Mucosa of descending colon (tissue), 3 donors: ENCODE measurements at regions not wholly inside any gene's neighbourhood (a gene's known extent, or its start where the extent isn't known, plus 50 kb on each side); places are given as distances from the start of the nearest gene placed in this dataset.

ENCODE experiments used
- ATAC-seq: fragments of 200-7000 bp; cut with Tn5 transposase; one replicate; pipeline ENCODE4 v1.9.1; 2020; ENCODE audit warnings: mild to moderate bottlenecking, moderate library complexity
- DNase-seq, 3 donors: peaks; one replicate each; pipeline ENCODE4 v3.0.0-alpha.2; 2020
- H3K36me3 ChIP-seq: fragments of 200-600 bp; one replicate; pipeline ENCODE4 v1.8.0; 2021; ENCODE audit warnings: low read depth, mild to moderate bottlenecking
- H3K4me1 ChIP-seq: fragments of 200-600 bp; one replicate; pipeline ENCODE4 v1.8.0; 2021; ENCODE audit warnings: low read depth, mild to moderate bottlenecking
- H3K4me3 ChIP-seq: fragments of 200-600 bp; one replicate; pipeline ENCODE4 v1.8.0; 2021; ENCODE audit warnings: mild to moderate bottlenecking
- H3K9me3 ChIP-seq: fragments of 200-600 bp; one replicate; pipeline ENCODE4 v1.8.0; 2021; ENCODE audit warnings: mild to moderate bottlenecking
- intact Hi-C, 2 donors: fragments of 100-400 bp; cut with DNase I in 1 of 2; cut with micrococcal nuclease in 1 of 2; formaldehyde crosslinking; loops; one replicate each; pipeline versions ENCODE4 v1.11.0 to v1.11.1; 2022; cut with DNase I, micrococcal nuclease
- TF ChIP-seq, protein P1 (sequence below): fragments of 200-600 bp; IDR thresholded peaks from one replicate; pipeline ENCODE4 v1.8.0; 2022; ENCODE audit warnings: antibody characterized with exemption, mild to moderate bottlenecking
- donor health status: DM: no; HTN: no; CAD: no; lungs with moderate emphysema.
- donor health status: DM: no; HTN: no; CAD: no.
- donor health status: DM: no; HTN: yes; CAD: no.

- intact Hi-C loops: no loop called here
- H3K36me3 ChIP-seq: no peaks in the 10 kb centered on the region
- H3K4me1 ChIP-seq: no peaks in the 10 kb centered on the region
- TF ChIP-seq, protein P1, sequence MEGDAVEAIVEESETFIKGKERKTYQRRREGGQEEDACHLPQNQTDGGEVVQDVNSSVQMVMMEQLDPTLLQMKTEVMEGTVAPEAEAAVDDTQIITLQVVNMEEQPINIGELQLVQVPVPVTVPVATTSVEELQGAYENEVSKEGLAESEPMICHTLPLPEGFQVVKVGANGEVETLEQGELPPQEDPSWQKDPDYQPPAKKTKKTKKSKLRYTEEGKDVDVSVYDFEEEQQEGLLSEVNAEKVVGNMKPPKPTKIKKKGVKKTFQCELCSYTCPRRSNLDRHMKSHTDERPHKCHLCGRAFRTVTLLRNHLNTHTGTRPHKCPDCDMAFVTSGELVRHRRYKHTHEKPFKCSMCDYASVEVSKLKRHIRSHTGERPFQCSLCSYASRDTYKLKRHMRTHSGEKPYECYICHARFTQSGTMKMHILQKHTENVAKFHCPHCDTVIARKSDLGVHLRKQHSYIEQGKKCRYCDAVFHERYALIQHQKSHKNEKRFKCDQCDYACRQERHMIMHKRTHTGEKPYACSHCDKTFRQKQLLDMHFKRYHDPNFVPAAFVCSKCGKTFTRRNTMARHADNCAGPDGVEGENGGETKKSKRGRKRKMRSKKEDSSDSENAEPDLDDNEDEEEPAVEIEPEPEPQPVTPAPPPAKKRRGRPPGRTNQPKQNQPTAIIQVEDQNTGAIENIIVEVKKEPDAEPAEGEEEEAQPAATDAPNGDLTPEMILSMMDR: no peak
- H3K9me3 ChIP-seq: peaks cover 3% of the 10 kb centered on the region
- no peak for ATAC-seq
- no peak for DNase-seq
- no peak overlapping the region for H3K4me3 ChIP-seq
Measured at GRCh38 chr5:103340717-103341388, 82.3 kb downstream of the MACIR start.

- Histone ChIP-seq H3K4me1 (no peaks in the 10 kb centered on the region), H3K9me3 (peaks cover 3% of the 10 kb centered on the region), H3K4me3 (no peak overlapping the region), H3K36me3 (no peaks in the 10 kb centered on the region)
- ATAC-seq (no peak), DNase-seq (no peak)
- TF ChIP-seq, protein P1: no peak
- intact Hi-C loops: no loop called here
Measured at GRCh38 chr5:103340132-103340531, 81.6 kb downstream of the MACIR start.

DNA sequence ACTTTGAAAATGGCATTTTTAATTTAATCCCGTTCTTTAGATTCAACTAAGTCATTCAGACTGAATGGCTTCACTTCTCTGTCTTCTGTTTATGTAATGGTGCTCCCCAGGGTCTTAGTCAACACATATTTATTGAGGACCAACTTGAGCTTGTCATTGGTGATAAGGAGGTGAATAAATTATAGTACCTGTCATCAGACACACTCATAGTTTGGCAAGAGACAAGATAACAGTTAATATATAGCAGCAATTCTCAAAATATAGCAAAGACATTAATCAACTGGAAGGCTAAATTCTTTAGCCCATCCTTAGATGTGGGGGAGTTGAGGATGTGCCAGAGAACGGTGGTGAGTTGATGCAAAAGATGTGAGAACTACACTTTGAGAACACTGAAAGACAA is 78.4 kb downstream of the MACIR start:
- ATAC-seq (no peak), DNase-seq (no peak)
- intact Hi-C loops: no loop called here
- H3K9me3 ChIP-seq: peaks cover 2% of the 10 kb centered on the region
- TF ChIP-seq, protein P1: no peak
- no peak overlapping the region for H3K4me3 ChIP-seq
- no peaks in the 10 kb centered on the region for H3K4me1 ChIP-seq
- no peaks in the 10 kb centered on the region for H3K36me3 ChIP-seq

- Histone ChIP-seq H3K4me1 (no peaks in the 10 kb centered on the region), H3K9me3 (no peaks in the 10 kb centered on the region), H3K36me3 (no peaks in the 10 kb centered on the region), H3K4me3 (no peak overlapping the region)
- ATAC-seq: no peak
- TF ChIP-seq, protein P1: no peak
- no peak for DNase-seq
- intact Hi-C loops: no loop called here
Measured at GRCh38 chr5:103333376-103333775, 74.8 kb downstream of the MACIR start.

DNA sequence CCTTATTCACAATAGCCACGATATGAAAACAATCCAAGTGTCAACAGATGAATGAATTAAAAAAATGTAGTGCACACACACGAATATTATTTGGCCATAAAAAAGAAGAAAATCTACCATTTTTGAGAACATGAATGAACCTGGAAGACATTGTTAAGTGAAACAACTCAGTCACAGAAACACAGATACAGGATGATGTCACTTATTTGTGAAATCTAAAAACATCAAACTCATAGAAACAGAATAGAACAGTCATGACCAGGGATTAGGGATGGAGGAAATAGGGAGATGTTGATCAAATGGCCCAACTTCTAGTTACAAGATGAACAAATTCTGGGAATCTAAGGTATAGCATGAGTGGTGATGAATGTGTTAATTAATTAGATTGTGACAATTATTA is 72.3 kb downstream of the MACIR start:
- no peak overlapping the region for H3K4me3 ChIP-seq
- DNase-seq (no peak), ATAC-seq (no peak)
- TF ChIP-seq, protein P1: no peak
- intact Hi-C loops: no loop called here
- H3K36me3 ChIP-seq: no peaks in the 10 kb centered on the region
- no peaks in the 10 kb centered on the region for H3K4me1 ChIP-seq
- no peaks in the 10 kb centered on the region for H3K9me3 ChIP-seq
